ENCODE measurements at regions not wholly inside any gene's neighbourhood (a gene's known extent, or its start where the extent isn't known, plus 50 kb on each side); places are given as distances from the start of the nearest gene placed in this dataset.

DNA sequence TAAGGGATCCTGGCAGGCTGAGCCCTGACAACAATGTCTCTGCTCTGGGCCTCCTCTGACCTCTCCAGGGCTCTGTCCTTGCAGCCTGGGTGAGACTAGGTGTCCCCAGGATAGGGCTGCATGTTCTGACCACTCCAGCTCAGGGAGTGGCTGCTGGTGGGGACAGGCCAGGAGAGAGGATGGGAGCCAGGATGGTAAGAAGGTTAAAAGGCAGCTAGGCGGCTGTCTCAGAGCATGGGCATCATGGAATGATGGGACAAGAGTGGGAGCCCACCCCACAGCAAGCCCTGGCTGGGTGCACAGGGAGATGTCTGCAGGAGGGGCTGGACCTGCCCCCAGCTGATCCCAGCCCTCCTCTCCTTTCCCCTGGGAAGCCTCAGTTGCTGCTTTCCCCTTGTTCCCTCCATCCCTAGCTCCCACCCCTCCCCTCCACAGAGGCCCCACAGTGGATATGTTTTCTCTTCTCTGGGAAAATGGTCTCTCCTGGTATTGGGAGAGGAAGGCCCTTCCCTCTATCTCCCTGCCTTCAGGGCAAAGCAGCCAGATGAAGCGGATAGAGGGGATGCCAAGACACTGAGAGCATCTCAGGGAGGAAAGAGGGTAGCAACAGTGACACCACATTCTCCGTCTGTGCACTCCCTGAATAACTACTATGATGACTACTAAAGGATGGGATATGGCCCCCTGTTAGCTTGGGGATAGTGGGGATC is 334.3 kb downstream of the DYSF start:
- TF ChIP-seq POLR2A (IDR thresholded peaks at IDR 0.05; ENCODE audit: low read length) (no peak), GATA1 (IDR thresholded peaks at IDR 0.05; ENCODE audit: low read depth, low read length) (no peak)
